Lung (tissue), 11 donors: ENCODE measurements at regions not wholly inside any gene's neighbourhood (a gene's known extent, or its start where the extent isn't known, plus 50 kb on each side); places are given as distances from the start of the nearest gene placed in this dataset.

Experiments
- ATAC-seq: fragments of 200-7000 bp; cut with Tn5 transposase; one replicate; pipeline ENCODE4 v1.9.1; 2020; ENCODE audit warnings: moderate number of reproducible peaks; ENCODE audit not compliant: insufficient read depth, low FRiP score
- DNase-seq, 3 donors: peaks; one replicate each; pipeline ENCODE4 v3.0.0-alpha.2; 2013 to 2017
- H3K27ac ChIP-seq, 2 donors: one replicate each; pipeline ENCODE4 v1.5.1; 2013; ENCODE audit warnings: mild to moderate bottlenecking in 2 of 2, moderate library complexity in 2 of 2, control low read depth in 1 of 2, inconsistent platforms in 1 of 2, low read depth in 1 of 2, low read length in 1 of 2
- H3K27me3 ChIP-seq, 3 donors: one replicate each; pipeline ENCODE4 v1.5.1; 2013; ENCODE audit warnings: low read length in 2 of 3; ENCODE audit not compliant: control insufficient read depth in 3 of 3, insufficient read depth in 3 of 3
- H3K36me3 ChIP-seq, 4 donors: one replicate each; pipeline ENCODE4 v1.5.1; 2013; ENCODE audit warnings: low read length in 4 of 4, mild to moderate bottlenecking in 1 of 4, moderate library complexity in 1 of 4; ENCODE audit not compliant: control insufficient read depth in 4 of 4, insufficient read depth in 4 of 4
- H3K4me1 ChIP-seq, 5 donors: one replicate each; pipeline ENCODE4 v1.5.1; 2013; ENCODE audit warnings: low read length in 5 of 5, mild to moderate bottlenecking in 2 of 5, moderate library complexity in 1 of 5; ENCODE audit not compliant: control insufficient read depth in 5 of 5, insufficient read depth in 5 of 5
- H3K4me3 ChIP-seq: one replicate; pipeline ENCODE4 v1.5.1; 2013; ENCODE audit warnings: mild to moderate bottlenecking, control low read depth, moderate library complexity
- H3K9ac ChIP-seq, 2 donors: one replicate each; pipeline ENCODE4 v1.5.1; 2013; ENCODE audit warnings: low read length in 2 of 2, control low read depth in 1 of 2; ENCODE audit not compliant: insufficient read depth in 1 of 2
- H3K9me3 ChIP-seq, 4 donors: one replicate each; pipeline ENCODE4 v1.5.1; 2013; ENCODE audit warnings: low read length in 3 of 4, mild to moderate bottlenecking in 1 of 4, moderate library complexity in 1 of 4; ENCODE audit not compliant: control insufficient read depth in 4 of 4, insufficient read depth in 3 of 4
- CTCF ChIP-seq: IDR thresholded peaks from 2 replicates; pipeline ENCODE4 v1.5.1; 2012; ENCODE audit warnings: mild to moderate bottlenecking; ENCODE audit errors: control extremely low read depth, extremely low read depth
- WGBS, 2 donors: extraction: QIAGEN DNeasy Blood & Tissue Kit; methylation state at CpG; one replicate each; pipeline ENCODE4 v1.1.7; 2013; 5-methylcytosine and 5-hydroxymethylcytosine counted together
- donor health status: control.
- donor health status: control.
- donor health status: Bipolar disorder and iron deficiency.
- donor health status: healthy.
- donor health status: DM: yes; HTN: yes; CAD: no.

GRCh38 chr2:128598862-128599441 is 280.3 kb upstream of the HS6ST1 start:
- no peak overlapping the region for H3K9ac ChIP-seq
- TF ChIP-seq CTCF: no peak
- 95 to 96% methylated on average over 4 of the region's 4 CpGs for WGBS, 2 donors

GRCh38 chr2:128599700-128600099 is 281.0 kb upstream of the HS6ST1 start:
- H3K9me3 ChIP-seq: no peaks in the 10 kb centered on the region
- peaks cover 0 to 21% (median 7%) of the 10 kb centered on the region in 5 donors for H3K4me1 ChIP-seq
- H3K27me3 ChIP-seq: no peaks in the 10 kb centered on the region
- no peak overlapping the region for H3K9ac ChIP-seq
- TF ChIP-seq CTCF: no peak
- H3K27ac ChIP-seq: no peak overlapping the region
- WGBS, 2 donors: 90 to 96% methylated on average over 8 of the region's 8 CpGs
- ATAC-seq (no peak), DNase-seq (no peak)
- no peaks in the 10 kb centered on the region for H3K36me3 ChIP-seq
- no peak overlapping the region for H3K4me3 ChIP-seq

More at GRCh38 chr2:128598862-128599441, 280.3 kb upstream of the HS6ST1 start:
- Histone ChIP-seq H3K4me3 (no peak overlapping the region), H3K27ac (no peak overlapping the region), H3K36me3 (no peaks in the 10 kb centered on the region), H3K4me1 (peaks cover 0 to 24% (median 9%) of the 10 kb centered on the region in 5 donors), H3K9me3 (no peaks in the 10 kb centered on the region), H3K27me3 (no peaks in the 10 kb centered on the region)
- ATAC-seq (no peak), DNase-seq (peak in 2 of 3 donors; percentile 12 to 33)

- no peak for ATAC-seq
Observed at GRCh38 chr2:128600581-128601297, 282.1 kb upstream of the HS6ST1 start.

More at GRCh38 chr2:128600581-128601297, 282.1 kb upstream of the HS6ST1 start:
- no peaks in the 10 kb centered on the region for H3K36me3 ChIP-seq
- no peak for TF ChIP-seq CTCF
- peaks cover 0 to 21% (median 7%) of the 10 kb centered on the region in 5 donors for H3K4me1 ChIP-seq
- H3K27ac ChIP-seq: no peak overlapping the region
- DNase-seq: peak; percentile 94 to 97 (median 94)
- no peak overlapping the region for H3K4me3 ChIP-seq
- WGBS, 2 donors: 80 to 90% methylated on average over 15 of the region's 15 CpGs
- H3K9ac ChIP-seq: no peak overlapping the region
- no peaks in the 10 kb centered on the region for H3K27me3 ChIP-seq
- H3K9me3 ChIP-seq: no peaks in the 10 kb centered on the region
